ENCODE measurements at regions not wholly inside any gene's neighbourhood (a gene's known extent, or its start where the extent isn't known, plus 50 kb on each side); places are given as distances from the start of the nearest gene placed in this dataset.

DNA sequence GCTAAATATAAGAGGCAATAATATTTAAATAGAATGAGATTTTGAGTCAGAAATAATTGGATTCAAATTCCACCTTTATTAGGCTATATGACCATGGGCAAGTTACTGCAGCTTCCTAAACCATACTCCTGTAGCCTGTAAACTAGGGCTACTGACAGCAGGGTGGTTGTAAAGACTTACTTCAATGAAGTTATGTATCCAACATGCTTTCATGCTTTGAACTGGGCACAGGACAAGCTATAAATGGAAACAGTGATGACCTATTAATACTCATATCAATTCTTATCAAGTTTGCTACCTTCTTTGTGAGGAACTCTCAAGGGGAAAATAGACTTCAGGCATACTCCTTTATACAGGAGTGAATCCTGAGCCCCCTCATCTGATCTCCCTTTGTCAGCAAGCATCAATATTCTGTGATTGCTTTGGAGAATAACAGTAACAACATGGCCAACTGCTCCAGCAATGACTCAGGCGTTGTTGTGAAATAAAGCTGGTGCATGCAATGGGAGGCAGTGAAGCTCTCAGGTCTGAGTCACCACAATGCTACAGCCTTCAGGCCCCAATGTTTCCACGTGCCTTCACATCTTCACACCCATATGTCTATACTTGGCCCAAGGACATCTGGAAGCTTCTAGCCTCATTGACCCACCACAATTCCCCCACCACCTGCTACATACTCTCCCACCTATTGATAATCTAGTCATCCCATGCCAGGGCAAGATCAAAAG, 102.5 kb downstream of the KCNA4 start:
- Histone ChIP-seq H3K4me1 (ENCODE audit: insufficient read depth, insufficient read length) (no peaks in the 10 kb centered on the region), H3K36me3 (ENCODE audit: insufficient read depth, insufficient read length, low read length) (no peaks in the 10 kb centered on the region), H3K9ac (ENCODE audit: insufficient read length, low read depth) (no peak overlapping the region), H3K9me3 (ENCODE audit: insufficient read depth, low read length) (no peaks in the 10 kb centered on the region), H3K27me3 (ENCODE audit: insufficient read depth, insufficient read length) (no peaks in the 10 kb centered on the region), H3K4me3 (ENCODE audit: insufficient read length, low read depth) (no peak overlapping the region)
- TF ChIP-seq YY1 (IDR thresholded peaks at IDR 0.05; ENCODE audit: insufficient read depth, insufficient read length) = no peak
- no peak for TF ChIP-seq SUZ12 (IDR thresholded peaks at IDR 0.05; ENCODE audit: extremely low read depth, insufficient read depth, insufficient read length)
- TF ChIP-seq ZNF274 (IDR thresholded peaks at IDR 0.05; ENCODE audit: low read depth, low read length) = no peak
- no peak for DNase-seq (ENCODE audit: low read depth, low spot score)

DNA sequence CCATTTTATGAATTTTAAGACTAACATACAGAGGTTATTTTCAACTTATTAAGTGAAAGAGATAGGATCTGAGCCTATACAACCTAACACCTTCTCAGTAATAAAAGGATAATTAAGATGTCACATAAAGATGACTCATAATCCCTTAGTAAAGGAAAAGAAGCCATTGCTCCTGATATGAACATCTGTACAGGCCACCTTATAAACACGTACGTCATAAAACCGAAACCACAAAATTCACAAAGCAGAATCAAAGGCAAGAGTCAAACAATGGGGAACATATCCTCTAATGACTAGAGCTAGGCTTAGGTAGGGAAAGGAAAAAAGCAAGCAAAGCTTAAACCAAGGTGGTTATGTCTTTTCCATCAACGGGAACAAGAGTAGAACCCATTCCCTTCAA, 103.5 kb downstream of the KCNA4 start:
- H3K4me1 ChIP-seq (ENCODE audit: insufficient read depth, insufficient read length) = no peaks in the 10 kb centered on the region
- TF ChIP-seq YY1 (IDR thresholded peaks at IDR 0.05; ENCODE audit: insufficient read depth, insufficient read length) = no peak
- no peak for TF ChIP-seq ZNF274 (IDR thresholded peaks at IDR 0.05; ENCODE audit: low read depth, low read length)
- TF ChIP-seq SUZ12 (IDR thresholded peaks at IDR 0.05; ENCODE audit: extremely low read depth, insufficient read depth, insufficient read length) = no peak
- no peaks in the 10 kb centered on the region for H3K9me3 ChIP-seq (ENCODE audit: insufficient read depth, low read length)
- no peak overlapping the region for H3K4me3 ChIP-seq (ENCODE audit: insufficient read length, low read depth)
- no peaks in the 10 kb centered on the region for H3K27me3 ChIP-seq (ENCODE audit: insufficient read depth, insufficient read length)
- DNase-seq (ENCODE audit: low read depth, low spot score) = no peak
- H3K36me3 ChIP-seq (ENCODE audit: insufficient read depth, insufficient read length, low read length) = no peaks in the 10 kb centered on the region
- H3K9ac ChIP-seq (ENCODE audit: insufficient read length, low read depth) = no peak overlapping the region

DNA sequence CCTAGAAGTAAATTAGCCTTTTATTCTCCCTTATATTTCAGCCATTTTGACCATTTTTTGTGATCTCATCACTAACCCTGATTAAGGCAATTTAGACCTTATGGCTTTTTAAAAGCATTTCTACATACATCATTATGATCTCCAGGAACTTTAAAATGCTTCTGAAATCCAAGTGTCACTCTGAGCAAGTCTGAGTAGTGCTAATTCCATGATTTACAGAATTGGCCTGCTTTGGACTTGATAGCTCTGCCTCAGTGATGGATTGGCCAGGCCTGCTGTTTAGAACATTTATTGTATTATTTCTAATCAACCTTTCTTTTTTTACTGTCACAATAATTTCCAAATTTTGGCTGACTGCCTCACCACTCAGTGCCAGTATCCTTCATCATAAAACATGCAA, 116.4 kb downstream of the KCNA4 start:
- Histone ChIP-seq H3K4me1 (ENCODE audit: insufficient read depth, insufficient read length) (no peaks in the 10 kb centered on the region), H3K4me3 (ENCODE audit: insufficient read length, low read depth) (no peak overlapping the region), H3K9ac (ENCODE audit: insufficient read length, low read depth) (no peak overlapping the region), H3K36me3 (ENCODE audit: insufficient read depth, insufficient read length, low read length) (no peaks in the 10 kb centered on the region), H3K27me3 (ENCODE audit: insufficient read depth, insufficient read length) (no peaks in the 10 kb centered on the region), H3K9me3 (ENCODE audit: insufficient read depth, low read length) (no peaks in the 10 kb centered on the region)
- no peak for DNase-seq (ENCODE audit: low read depth, low spot score)
- no peak for TF ChIP-seq SUZ12 (IDR thresholded peaks at IDR 0.05; ENCODE audit: extremely low read depth, insufficient read depth, insufficient read length)

DNA sequence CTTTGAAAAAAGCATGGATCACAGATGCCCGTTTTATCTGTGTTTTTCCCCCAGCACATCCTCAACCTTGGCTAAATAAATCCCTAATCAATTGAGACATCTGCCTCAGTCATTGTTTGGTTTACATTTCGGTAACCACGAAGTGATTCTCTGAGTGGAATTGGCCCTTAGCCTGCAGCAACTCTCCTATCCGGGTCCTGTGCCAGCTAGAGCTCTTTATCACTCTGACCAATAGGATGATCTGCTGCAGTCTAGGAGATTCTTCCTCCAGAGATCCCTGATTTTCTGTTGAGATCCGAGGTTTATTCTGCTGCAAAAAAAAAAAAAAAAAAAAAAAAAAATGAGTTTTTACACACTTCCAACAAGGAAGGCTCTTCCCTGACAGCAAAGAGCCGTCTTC, 137.3 kb downstream of the KCNA4 start:
- Histone ChIP-seq H3K36me3 (ENCODE audit: insufficient read depth, insufficient read length, low read length) (no peaks in the 10 kb centered on the region), H3K9ac (ENCODE audit: insufficient read length, low read depth) (no peak overlapping the region), H3K4me3 (ENCODE audit: insufficient read length, low read depth) (no peak overlapping the region), H3K4me1 (ENCODE audit: insufficient read depth, insufficient read length) (no peaks in the 10 kb centered on the region), H3K9me3 (ENCODE audit: insufficient read depth, low read length) (no peaks in the 10 kb centered on the region; the same call in 1 of the 2 replicates), H3K27me3 (ENCODE audit: insufficient read depth, insufficient read length) (no peaks in the 10 kb centered on the region)
- TF ChIP-seq ZNF274 (IDR thresholded peaks at IDR 0.05; ENCODE audit: low read depth, low read length) (no peak), SUZ12 (IDR thresholded peaks at IDR 0.05; ENCODE audit: extremely low read depth, insufficient read depth, insufficient read length) (no peak), YY1 (IDR thresholded peaks at IDR 0.05; ENCODE audit: insufficient read depth, insufficient read length) (no peak)
- DNase-seq (ENCODE audit: low read depth, low spot score) = no peak

DNA sequence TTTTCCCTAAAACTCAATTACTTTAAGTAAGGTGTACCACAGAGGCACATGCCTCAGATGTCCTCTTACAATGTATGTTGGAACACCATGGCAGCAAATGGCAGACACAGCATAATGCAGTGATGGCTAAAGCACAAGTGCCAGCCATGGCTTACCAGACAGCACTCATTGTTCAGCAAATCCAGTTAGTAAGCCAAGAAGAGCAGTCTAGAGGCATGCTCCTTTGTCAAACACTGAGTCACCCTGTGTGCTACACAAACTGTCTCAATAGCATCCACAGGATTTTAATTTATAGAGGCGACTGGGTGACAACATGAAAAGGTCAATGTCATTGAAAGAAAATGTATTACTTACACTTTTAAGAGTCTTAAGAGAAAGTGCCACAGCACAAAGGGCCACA, 140.6 kb downstream of the KCNA4 start:
- DNase-seq (ENCODE audit: low read depth, low spot score) = no peak
- Histone ChIP-seq H3K27me3 (ENCODE audit: insufficient read depth, insufficient read length) (no peaks in the 10 kb centered on the region), H3K36me3 (ENCODE audit: insufficient read depth, insufficient read length, low read length) (no peaks in the 10 kb centered on the region), H3K9me3 (ENCODE audit: insufficient read depth, low read length) (no peaks in the 10 kb centered on the region), H3K9ac (ENCODE audit: insufficient read length, low read depth) (no peak overlapping the region), H3K4me1 (ENCODE audit: insufficient read depth, insufficient read length) (no peaks in the 10 kb centered on the region), H3K4me3 (ENCODE audit: insufficient read length, low read depth) (no peak overlapping the region)
- TF ChIP-seq SUZ12 (IDR thresholded peaks at IDR 0.05; ENCODE audit: extremely low read depth, insufficient read depth, insufficient read length) = no peak
- TF ChIP-seq ZNF274 (IDR thresholded peaks at IDR 0.05; ENCODE audit: low read depth, low read length) = no peak
- no peak for TF ChIP-seq YY1 (IDR thresholded peaks at IDR 0.05; ENCODE audit: insufficient read depth, insufficient read length)

- Histone ChIP-seq H3K9me3 (ENCODE audit: insufficient read depth, low read length) (no peaks in the 10 kb centered on the region), H3K4me3 (ENCODE audit: insufficient read length, low read depth) (no peak overlapping the region), H3K4me1 (ENCODE audit: insufficient read depth, insufficient read length) (no peaks in the 10 kb centered on the region), H3K27me3 (ENCODE audit: insufficient read depth, insufficient read length) (no peaks in the 10 kb centered on the region), H3K9ac (ENCODE audit: insufficient read length, low read depth) (no peak overlapping the region), H3K36me3 (ENCODE audit: insufficient read depth, insufficient read length, low read length) (no peaks in the 10 kb centered on the region)
- no peak for DNase-seq (ENCODE audit: low read depth, low spot score)
- TF ChIP-seq YY1 (IDR thresholded peaks at IDR 0.05; ENCODE audit: insufficient read depth, insufficient read length) (no peak), ZNF274 (IDR thresholded peaks at IDR 0.05; ENCODE audit: low read depth, low read length) (no peak), SUZ12 (IDR thresholded peaks at IDR 0.05; ENCODE audit: extremely low read depth, insufficient read depth, insufficient read length) (no peak)
Observed at GRCh38 chr11:29847219-29847618, 169.6 kb downstream of the KCNA4 start.

DNA sequence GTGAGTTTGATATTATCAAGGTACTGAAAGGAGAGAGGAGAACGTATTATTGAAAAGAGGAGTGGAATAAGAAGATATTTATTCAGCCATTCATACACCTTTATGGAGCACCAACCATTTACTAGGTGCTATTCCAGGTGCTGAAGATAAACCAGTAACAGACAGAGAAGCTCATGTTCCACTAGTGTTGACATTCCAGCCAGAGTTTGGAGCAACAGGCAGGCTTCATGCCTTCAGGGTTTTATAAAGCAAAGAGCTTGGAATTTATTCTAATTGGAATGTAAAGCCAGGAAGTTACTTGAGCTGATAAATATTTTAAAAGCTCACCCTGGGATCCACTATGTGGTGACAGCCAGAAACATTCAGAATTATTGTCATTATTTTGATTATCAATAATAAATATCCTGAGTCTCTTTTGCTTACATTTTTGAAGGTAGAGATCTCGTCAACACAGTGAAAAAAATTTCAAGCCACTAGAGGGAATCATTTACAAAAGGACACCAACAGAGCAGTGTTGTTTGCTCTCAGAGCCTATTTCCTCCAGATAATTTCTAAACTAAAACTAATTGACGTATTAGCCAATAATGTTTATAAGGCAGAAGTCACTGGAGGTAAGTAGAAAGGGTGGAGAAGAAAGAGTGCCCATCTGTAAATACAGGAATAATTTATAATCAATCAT, 172.0 kb downstream of the KCNA4 start:
- Histone ChIP-seq H3K36me3 (ENCODE audit: insufficient read depth, insufficient read length, low read length) (no peaks in the 10 kb centered on the region), H3K4me1 (ENCODE audit: insufficient read depth, insufficient read length) (no peaks in the 10 kb centered on the region), H3K9ac (ENCODE audit: insufficient read length, low read depth) (no peak overlapping the region), H3K9me3 (ENCODE audit: insufficient read depth, low read length) (no peaks in the 10 kb centered on the region), H3K4me3 (ENCODE audit: insufficient read length, low read depth) (no peak overlapping the region), H3K27me3 (ENCODE audit: insufficient read depth, insufficient read length) (no peaks in the 10 kb centered on the region)
- peak; percentile 9 for DNase-seq (ENCODE audit: low read depth, low spot score)
- TF ChIP-seq YY1 (IDR thresholded peaks at IDR 0.05; ENCODE audit: insufficient read depth, insufficient read length) (no peak), ZNF274 (IDR thresholded peaks at IDR 0.05; ENCODE audit: low read depth, low read length) (no peak), SUZ12 (IDR thresholded peaks at IDR 0.05; ENCODE audit: extremely low read depth, insufficient read depth, insufficient read length) (no peak)

Data from NT2/D1 (cell line).